ENCODE measurements at regions not wholly inside any gene's neighbourhood (a gene's known extent, or its start where the extent isn't known, plus 50 kb on each side); places are given as distances from the start of the nearest gene placed in this dataset.
"Not testable (repeated sequence)": the region's sequence is repeated elsewhere in the genome, so short reads cannot be mapped to it uniquely, and the experiment has no call there.

DNA sequence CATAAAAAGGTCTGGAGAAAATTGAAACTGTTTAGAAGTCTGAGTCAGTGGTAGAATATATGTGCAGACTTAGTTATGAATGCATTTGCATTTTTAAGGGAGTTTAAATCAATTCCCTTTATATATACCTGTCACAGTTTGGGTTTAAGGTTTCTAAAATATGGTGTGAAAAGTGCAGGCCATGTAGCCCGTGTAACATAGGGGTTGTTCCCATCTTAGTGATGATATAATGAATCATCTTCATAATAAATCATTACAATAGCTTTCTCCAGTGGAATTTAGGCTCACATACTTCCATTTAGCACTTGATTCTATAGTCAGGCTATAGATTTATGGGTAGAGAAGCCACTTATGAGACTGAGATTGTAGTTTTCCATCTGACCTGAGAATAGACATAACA is 1162.4 kb downstream of the SLC16A7 start:
- in situ Hi-C loops (cut with MboI; ENCODE audit: low sequenced_read_pairs, unreplicated experiment): no loop called here

DNA sequence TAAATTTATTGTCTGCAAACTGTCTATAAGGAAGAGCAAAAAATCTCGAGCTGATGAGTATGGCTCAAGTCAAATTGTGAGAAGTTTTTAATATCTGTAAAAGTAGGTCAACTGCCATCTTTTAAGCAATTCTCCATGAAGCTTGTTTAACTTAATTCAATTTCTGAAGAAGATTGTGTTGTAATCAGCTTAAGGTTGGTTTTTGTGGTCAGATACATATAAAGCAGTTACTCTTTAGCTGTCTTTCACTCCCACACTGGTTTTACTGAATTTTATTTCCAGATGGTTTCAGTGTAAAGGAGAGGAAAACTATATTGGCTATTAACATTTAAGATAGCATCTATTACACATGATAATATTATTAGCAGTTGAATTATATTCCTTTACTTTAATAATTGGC is 1165.1 kb downstream of the SLC16A7 start:
- in situ Hi-C loops (cut with MboI; ENCODE audit: low sequenced_read_pairs, unreplicated experiment): no loop called here
- TF ChIP-seq, protein P1, sequence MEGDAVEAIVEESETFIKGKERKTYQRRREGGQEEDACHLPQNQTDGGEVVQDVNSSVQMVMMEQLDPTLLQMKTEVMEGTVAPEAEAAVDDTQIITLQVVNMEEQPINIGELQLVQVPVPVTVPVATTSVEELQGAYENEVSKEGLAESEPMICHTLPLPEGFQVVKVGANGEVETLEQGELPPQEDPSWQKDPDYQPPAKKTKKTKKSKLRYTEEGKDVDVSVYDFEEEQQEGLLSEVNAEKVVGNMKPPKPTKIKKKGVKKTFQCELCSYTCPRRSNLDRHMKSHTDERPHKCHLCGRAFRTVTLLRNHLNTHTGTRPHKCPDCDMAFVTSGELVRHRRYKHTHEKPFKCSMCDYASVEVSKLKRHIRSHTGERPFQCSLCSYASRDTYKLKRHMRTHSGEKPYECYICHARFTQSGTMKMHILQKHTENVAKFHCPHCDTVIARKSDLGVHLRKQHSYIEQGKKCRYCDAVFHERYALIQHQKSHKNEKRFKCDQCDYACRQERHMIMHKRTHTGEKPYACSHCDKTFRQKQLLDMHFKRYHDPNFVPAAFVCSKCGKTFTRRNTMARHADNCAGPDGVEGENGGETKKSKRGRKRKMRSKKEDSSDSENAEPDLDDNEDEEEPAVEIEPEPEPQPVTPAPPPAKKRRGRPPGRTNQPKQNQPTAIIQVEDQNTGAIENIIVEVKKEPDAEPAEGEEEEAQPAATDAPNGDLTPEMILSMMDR (IDR thresholded peaks at IDR 0.05; ENCODE audit: borderline replicate concordance, control extremely low read depth, extremely low read depth, insufficient read depth, missing control alignments): no peak
- DNase-seq (ENCODE audit: low spot score): no peak

More for the DNA sequence above, 1162.4 kb downstream of the SLC16A7 start:
- no peak for DNase-seq (ENCODE audit: low spot score)
- TF ChIP-seq, protein P1 (IDR thresholded peaks at IDR 0.05; ENCODE audit: borderline replicate concordance, control extremely low read depth, extremely low read depth, insufficient read depth, missing control alignments): no peak

DNA sequence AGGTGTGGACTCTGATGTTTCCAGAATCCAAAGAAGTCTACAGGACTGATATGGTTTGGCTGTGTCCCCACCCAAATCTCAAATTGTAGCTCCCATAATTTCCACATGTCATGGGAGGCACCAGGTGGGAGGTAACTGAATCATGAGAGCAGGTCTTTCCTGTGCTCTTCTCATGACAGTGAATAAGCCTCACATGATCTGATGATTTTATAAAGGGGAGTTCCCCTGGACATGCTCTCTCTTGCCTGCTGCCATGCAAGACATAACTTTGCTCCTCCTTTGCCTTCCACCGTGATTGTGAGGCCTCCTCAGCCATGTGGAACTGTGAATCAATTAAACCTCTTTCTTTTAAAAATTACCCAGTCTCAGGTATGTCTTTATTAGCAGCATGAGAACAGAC is 1205.3 kb downstream of the SLC16A7 start:
- in situ Hi-C loops (cut with MboI; ENCODE audit: low sequenced_read_pairs, unreplicated experiment): not testable (repeated sequence)

DNA sequence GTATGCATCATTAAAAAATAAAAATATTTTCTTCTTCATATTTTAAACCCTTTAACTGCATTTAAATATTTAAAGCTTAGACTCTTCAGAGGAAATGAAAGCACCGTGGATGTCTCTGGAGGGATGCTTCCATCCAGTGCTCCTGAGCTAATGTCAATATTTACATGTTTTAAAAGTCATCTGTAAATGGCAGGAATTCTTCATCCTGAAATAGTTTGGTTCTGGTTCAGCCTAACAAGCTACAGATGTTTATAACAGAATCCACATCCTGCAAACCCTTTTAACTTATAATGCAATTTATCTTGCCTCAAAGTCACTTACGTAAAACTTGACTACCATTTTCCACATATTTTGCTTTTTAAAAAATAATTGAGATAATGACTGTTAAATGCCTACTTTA is 1207.3 kb downstream of the SLC16A7 start:
- in situ Hi-C loops (cut with MboI; ENCODE audit: low sequenced_read_pairs, unreplicated experiment): no loop called here
- DNase-seq (ENCODE audit: low spot score): no peak
- TF ChIP-seq, protein P1 (IDR thresholded peaks at IDR 0.05; ENCODE audit: borderline replicate concordance, control extremely low read depth, extremely low read depth, insufficient read depth, missing control alignments): no peak

More for the DNA sequence above, 1205.3 kb downstream of the SLC16A7 start:
- not testable (repeated sequence) for DNase-seq (ENCODE audit: low spot score)

DNA sequence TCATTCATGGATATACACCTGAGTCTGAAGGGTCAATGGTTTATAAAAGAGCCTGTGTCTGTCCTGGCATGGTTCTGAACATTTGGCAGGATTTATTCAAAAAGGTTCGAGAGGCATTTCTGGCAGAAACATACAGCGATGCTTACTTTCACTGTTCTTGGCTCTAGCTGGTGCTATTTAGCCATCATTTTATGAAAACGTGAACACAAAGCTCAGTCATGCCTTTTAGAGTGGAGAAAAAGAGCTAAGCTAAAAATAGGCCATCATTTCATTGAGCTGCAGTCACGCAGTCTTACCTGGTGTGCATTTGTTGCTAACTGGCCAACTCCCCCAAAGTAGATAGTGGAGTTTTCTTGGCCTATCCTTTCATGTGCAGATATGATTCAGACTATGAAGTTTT is 1209.5 kb downstream of the SLC16A7 start:
- no peak for DNase-seq (ENCODE audit: low spot score)
- in situ Hi-C loops (cut with MboI; ENCODE audit: low sequenced_read_pairs, unreplicated experiment): no loop called here
- TF ChIP-seq, protein P1 (IDR thresholded peaks at IDR 0.05; ENCODE audit: borderline replicate concordance, control extremely low read depth, extremely low read depth, insufficient read depth, missing control alignments): no peak

DNA sequence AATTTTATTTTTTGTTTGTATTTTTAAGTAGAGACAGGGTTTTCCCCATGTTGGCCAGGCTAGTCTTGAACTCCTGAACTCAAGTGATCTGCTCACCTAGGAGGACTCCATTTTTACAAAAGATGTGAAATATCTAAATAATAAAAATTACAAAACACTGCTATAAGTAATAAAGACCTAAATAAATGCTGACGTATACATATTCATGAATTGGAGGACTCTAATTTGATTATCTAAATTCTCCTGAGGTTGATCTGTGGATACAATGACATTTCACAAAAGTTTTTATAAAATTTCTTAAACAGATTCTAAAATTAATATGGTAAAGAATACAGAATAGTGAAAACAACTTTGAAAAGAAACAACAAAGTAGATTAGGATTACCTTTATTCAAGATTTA is 1224.0 kb downstream of the SLC16A7 start:
- DNase-seq (ENCODE audit: low spot score): no peak
- TF ChIP-seq, protein P1 (IDR thresholded peaks at IDR 0.05; ENCODE audit: borderline replicate concordance, control extremely low read depth, extremely low read depth, insufficient read depth, missing control alignments): no peak
- in situ Hi-C loops (cut with MboI; ENCODE audit: low sequenced_read_pairs, unreplicated experiment): no loop called here

DNA sequence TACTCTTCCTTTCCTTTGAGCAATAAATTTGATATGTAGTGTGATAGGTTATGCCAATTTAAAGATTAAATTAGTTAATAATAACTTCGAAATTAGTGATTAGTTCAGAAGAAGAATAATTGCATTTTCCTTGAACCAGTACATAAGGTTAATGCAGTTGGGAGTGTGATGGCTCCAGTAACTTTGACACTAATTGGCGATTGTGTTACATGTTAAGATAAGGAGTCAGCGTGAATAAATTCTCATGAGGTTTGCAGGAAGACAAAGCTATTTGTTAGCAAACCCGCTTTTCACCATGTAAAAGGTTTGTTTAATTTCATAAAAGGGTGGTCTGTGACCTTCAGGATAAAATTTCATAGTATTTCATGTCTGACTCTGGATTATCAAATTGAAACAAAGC is 1226.8 kb downstream of the SLC16A7 start:
- no peak for DNase-seq (ENCODE audit: low spot score)
- TF ChIP-seq, protein P1 (IDR thresholded peaks at IDR 0.05; ENCODE audit: borderline replicate concordance, control extremely low read depth, extremely low read depth, insufficient read depth, missing control alignments): no peak
- in situ Hi-C loops (cut with MboI; ENCODE audit: low sequenced_read_pairs, unreplicated experiment): no loop called here

Measured in GM13976 (cell line).